Glutamatergic neuron (in vitro differentiated cells): ENCODE measurements at regions not wholly inside any gene's neighbourhood (a gene's known extent, or its start where the extent isn't known, plus 50 kb on each side); places are given as distances from the start of the nearest gene placed in this dataset.

Experiments used
- DNase-seq: peaks from one replicate; pipeline ENCODE4 v3.0.0; 2022
- H3K27ac Mint-ChIP-seq: one replicate; pipeline ENCODE4 v1.8.0; 2020; ENCODE audit warnings: mild to moderate bottlenecking, mixed read lengths, inconsistent platforms; ENCODE audit not compliant: unreplicated experiment
- H3K27me3 Mint-ChIP-seq: one replicate; pipeline ENCODE4 v1.8.0; 2020; ENCODE audit warnings: mild to moderate bottlenecking, moderate library complexity, mixed read lengths, inconsistent platforms; ENCODE audit not compliant: unreplicated experiment
- H3K36me3 Mint-ChIP-seq: one replicate; pipeline ENCODE4 v1.8.0; 2020; ENCODE audit warnings: mild to moderate bottlenecking, mixed read lengths, inconsistent platforms; ENCODE audit not compliant: unreplicated experiment
- H3K4me1 Mint-ChIP-seq: one replicate; pipeline ENCODE4 v1.8.0; 2020; ENCODE audit warnings: mild to moderate bottlenecking, low read depth, mixed read lengths, inconsistent platforms; ENCODE audit not compliant: unreplicated experiment
- H3K4me3 Mint-ChIP-seq: one replicate; pipeline ENCODE4 v1.8.0; 2020; ENCODE audit warnings: mild to moderate bottlenecking, mixed read lengths, inconsistent platforms; ENCODE audit not compliant: unreplicated experiment
- H3K9me3 Mint-ChIP-seq: one replicate; pipeline ENCODE4 v1.8.0; 2020; ENCODE audit warnings: mild to moderate bottlenecking, moderate library complexity, mixed read lengths, inconsistent platforms; ENCODE audit not compliant: unreplicated experiment
- CTCF ChIP-seq: fragments of 200-600 bp; sonication (generic); IDR thresholded peaks from one replicate; pipeline ENCODE4 v1.5.0; 2021; ENCODE audit not compliant: partially characterized antibody, unreplicated experiment

GRCh38 chr20:22333885-22334545 lies 250.4 kb downstream of the FOXA2 start:
- peaks cover 2% of the 10 kb centered on the region for H3K27me3 Mint-ChIP-seq
- H3K27ac Mint-ChIP-seq = no peak overlapping the region
- no peak overlapping the region for H3K4me3 Mint-ChIP-seq
- no peaks in the 10 kb centered on the region for H3K9me3 Mint-ChIP-seq
- TF ChIP-seq CTCF = peak; percentile 77
- DNase-seq = peak; percentile 72
- H3K36me3 Mint-ChIP-seq = no peaks in the 10 kb centered on the region
- no peaks in the 10 kb centered on the region for H3K4me1 Mint-ChIP-seq

DNA sequence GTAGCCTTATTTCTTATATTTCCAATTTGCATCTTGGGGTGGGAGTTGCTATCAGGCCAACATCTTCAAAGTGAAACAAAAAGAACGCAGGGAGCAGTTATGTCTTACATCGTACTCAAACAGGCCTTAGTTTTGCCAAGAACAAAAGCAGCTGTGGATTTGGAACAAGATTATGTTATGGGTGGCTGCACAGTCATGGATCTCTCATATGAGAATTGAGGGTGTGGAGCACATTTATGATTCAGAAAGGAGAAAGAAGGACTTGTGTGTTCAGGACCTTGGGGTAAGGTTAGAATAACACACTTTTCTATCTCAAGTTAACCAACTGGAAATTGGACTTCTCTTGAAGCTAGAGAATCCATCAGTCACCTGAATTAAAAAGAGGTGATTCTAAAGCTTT lies 259.9 kb downstream of the FOXA2 start:
- no peak for TF ChIP-seq CTCF
- H3K27me3 Mint-ChIP-seq = no peaks in the 10 kb centered on the region
- no peaks in the 10 kb centered on the region for H3K36me3 Mint-ChIP-seq
- no peak overlapping the region for H3K4me3 Mint-ChIP-seq
- no peak for DNase-seq
- no peaks in the 10 kb centered on the region for H3K4me1 Mint-ChIP-seq
- no peak overlapping the region for H3K27ac Mint-ChIP-seq
- H3K9me3 Mint-ChIP-seq = peaks cover 2% of the 10 kb centered on the region

GRCh38 chr20:22322513-22322912 lies 261.9 kb downstream of the FOXA2 start:
- no peak overlapping the region for H3K27ac Mint-ChIP-seq
- H3K36me3 Mint-ChIP-seq = no peaks in the 10 kb centered on the region
- H3K4me3 Mint-ChIP-seq = no peak overlapping the region
- no peaks in the 10 kb centered on the region for H3K27me3 Mint-ChIP-seq
- DNase-seq = no peak
- peaks cover 2% of the 10 kb centered on the region for H3K9me3 Mint-ChIP-seq
- no peaks in the 10 kb centered on the region for H3K4me1 Mint-ChIP-seq
- TF ChIP-seq CTCF = no peak

DNA sequence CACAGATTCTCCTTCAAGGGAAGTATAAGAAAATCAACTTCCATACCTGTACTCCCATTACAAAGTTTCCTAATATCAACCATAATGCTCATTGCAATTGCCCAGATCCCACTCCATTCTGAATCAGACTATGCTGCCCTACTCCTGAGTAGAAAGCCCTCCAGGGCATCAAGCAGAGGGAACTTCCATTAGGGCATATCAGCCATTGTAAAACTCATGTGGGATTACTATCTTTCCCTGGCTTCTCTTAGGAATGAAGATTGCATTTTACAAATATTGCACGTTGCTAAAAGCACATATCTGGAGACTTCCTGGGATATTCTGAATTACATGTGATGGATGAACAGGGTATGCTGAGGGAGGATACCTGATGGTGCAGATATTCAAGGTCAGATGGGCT lies 263.2 kb downstream of the FOXA2 start:
- H3K27ac Mint-ChIP-seq = no peak overlapping the region
- H3K4me1 Mint-ChIP-seq = no peaks in the 10 kb centered on the region
- no peaks in the 10 kb centered on the region for H3K36me3 Mint-ChIP-seq
- TF ChIP-seq CTCF = no peak
- H3K9me3 Mint-ChIP-seq = peaks cover 2% of the 10 kb centered on the region
- no peaks in the 10 kb centered on the region for H3K27me3 Mint-ChIP-seq
- DNase-seq = no peak
- H3K4me3 Mint-ChIP-seq = no peak overlapping the region

GRCh38 chr20:22320245-22320915 lies 264.0 kb downstream of the FOXA2 start:
- H3K4me3 Mint-ChIP-seq = no peak overlapping the region
- H3K36me3 Mint-ChIP-seq = no peaks in the 10 kb centered on the region
- no peak for TF ChIP-seq CTCF
- H3K4me1 Mint-ChIP-seq = no peaks in the 10 kb centered on the region
- no peaks in the 10 kb centered on the region for H3K27me3 Mint-ChIP-seq
- no peaks in the 10 kb centered on the region for H3K9me3 Mint-ChIP-seq
- H3K27ac Mint-ChIP-seq = no peak overlapping the region
- DNase-seq = no peak
